IPS-18c (cell line): ENCODE measurements at regions not wholly inside any gene's neighbourhood (a gene's known extent, or its start where the extent isn't known, plus 50 kb on each side); places are given as distances from the start of the nearest gene placed in this dataset.

ENCODE experiments used
- H3K4me3 ChIP-seq: 2 replicates; pipeline ENCODE4 v1.7.0; 2013; ENCODE audit warnings: low read depth, mild to moderate bottlenecking, low read length, moderate library complexity; ENCODE audit not compliant: insufficient read depth
- H3K9me3 ChIP-seq: one replicate; pipeline ENCODE4 v1.6.1; 2013; ENCODE audit warnings: mild to moderate bottlenecking, low read length, moderate library complexity; ENCODE audit not compliant: control insufficient read depth, insufficient read depth

GRCh38 chr2:64196963-64197362 lies 52.7 kb upstream of the PELI1 start:
- Histone ChIP-seq H3K4me3 (no peak overlapping the region), H3K9me3 (no peaks in the 10 kb centered on the region)

- no peaks in the 10 kb centered on the region for H3K9me3 ChIP-seq
- H3K4me3 ChIP-seq = no peak overlapping the region
These were observed 56.9 kb upstream of the PELI1 start for GRCh38 chr2:64201151-64201550.

GRCh38 chr2:64202206-64202845 lies 58.1 kb upstream of the PELI1 start:
- no peaks in the 10 kb centered on the region for H3K9me3 ChIP-seq
- no peak overlapping the region for H3K4me3 ChIP-seq

- Histone ChIP-seq H3K4me3 (no peak overlapping the region), H3K9me3 (no peaks in the 10 kb centered on the region)
These were observed 59.1 kb upstream of the PELI1 start for GRCh38 chr2:64203131-64203857.

GRCh38 chr2:64203858-64204632 lies 59.8 kb upstream of the PELI1 start:
- H3K4me3 ChIP-seq = no peak overlapping the region
- no peaks in the 10 kb centered on the region for H3K9me3 ChIP-seq

- Histone ChIP-seq H3K4me3 (no peak overlapping the region), H3K9me3 (no peaks in the 10 kb centered on the region)
These were observed 60.5 kb upstream of the PELI1 start for GRCh38 chr2:64204703-64205102.

- Histone ChIP-seq H3K4me3 (no peak overlapping the region), H3K9me3 (no peaks in the 10 kb centered on the region)
These were observed 61.2 kb upstream of the PELI1 start for GRCh38 chr2:64205415-64205814.

GRCh38 chr2:64207573-64207972 lies 63.4 kb upstream of the PELI1 start:
- Histone ChIP-seq H3K9me3 (no peaks in the 10 kb centered on the region), H3K4me3 (no peak overlapping the region)

GRCh38 chr2:64210816-64211215 lies 66.6 kb upstream of the PELI1 start:
- H3K9me3 ChIP-seq = no peaks in the 10 kb centered on the region
- H3K4me3 ChIP-seq = no peak overlapping the region

GRCh38 chr2:64211276-64211921 lies 67.2 kb upstream of the PELI1 start:
- H3K4me3 ChIP-seq = no peak overlapping the region
- no peaks in the 10 kb centered on the region for H3K9me3 ChIP-seq

GRCh38 chr2:64212346-64212745 lies 68.1 kb upstream of the PELI1 start:
- H3K4me3 ChIP-seq = no peak overlapping the region
- no peaks in the 10 kb centered on the region for H3K9me3 ChIP-seq

- no peaks in the 10 kb centered on the region for H3K9me3 ChIP-seq
- H3K4me3 ChIP-seq = no peak overlapping the region
These were observed 68.6 kb upstream of the PELI1 start for GRCh38 chr2:64212801-64213321.

- Histone ChIP-seq H3K9me3 (no peaks in the 10 kb centered on the region), H3K4me3 (no peak overlapping the region)
These were observed 69.5 kb upstream of the PELI1 start for GRCh38 chr2:64213532-64214275.

- Histone ChIP-seq H3K9me3 (no peaks in the 10 kb centered on the region), H3K4me3 (no peak overlapping the region)
These were observed 70.3 kb upstream of the PELI1 start for GRCh38 chr2:64214281-64215115.

- H3K9me3 ChIP-seq = no peaks in the 10 kb centered on the region
- no peak overlapping the region for H3K4me3 ChIP-seq
These were observed 73.1 kb upstream of the PELI1 start for GRCh38 chr2:64217198-64217869.
